ENCODE measurements at regions not wholly inside any gene's neighbourhood (a gene's known extent, or its start where the extent isn't known, plus 50 kb on each side); places are given as distances from the start of the nearest gene placed in this dataset.

DNA sequence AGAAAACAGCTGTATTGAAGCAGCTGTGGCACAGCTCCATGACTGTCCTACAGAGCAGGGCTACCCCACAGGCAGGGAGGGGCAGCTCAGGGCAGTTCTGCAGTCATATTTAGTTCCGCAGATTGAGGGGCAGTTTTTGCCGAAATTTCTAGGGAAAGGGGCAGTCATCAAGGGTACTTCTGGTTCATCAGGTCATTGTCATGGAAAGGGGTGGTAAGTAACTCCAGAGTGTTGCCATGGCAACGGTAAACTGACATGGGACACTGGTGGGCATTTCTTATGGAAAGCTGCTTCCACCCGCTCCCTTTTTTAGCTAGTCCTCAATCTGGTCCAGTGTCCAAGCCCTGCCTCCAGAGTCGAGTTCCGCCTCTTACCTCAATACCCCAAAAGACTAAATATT, 702.8 kb downstream of the LIG4 start:
- Histone ChIP-seq H3K4me1 (ENCODE audit: control insufficient read depth in 1 of 2, insufficient read depth in 2 of 2, low read length in 2 of 2) (no peaks in the 10 kb centered on the region), H3K27me3 (ENCODE audit: low read depth, low read length) (no peaks in the 10 kb centered on the region), H3K4me3 (ENCODE audit: low read depth in 1 of 2, low read length in 2 of 2) (no peak overlapping the region), H3K36me3 (ENCODE audit: control insufficient read depth in 1 of 2, insufficient read depth in 2 of 2, low read length in 2 of 2) (no peaks in the 10 kb centered on the region), H3K9me3 (ENCODE audit: control insufficient read depth in 1 of 2, low read length in 2 of 2) (no peaks in the 10 kb centered on the region), H3K27ac (ENCODE audit: low read length) (no peak overlapping the region)

DNA sequence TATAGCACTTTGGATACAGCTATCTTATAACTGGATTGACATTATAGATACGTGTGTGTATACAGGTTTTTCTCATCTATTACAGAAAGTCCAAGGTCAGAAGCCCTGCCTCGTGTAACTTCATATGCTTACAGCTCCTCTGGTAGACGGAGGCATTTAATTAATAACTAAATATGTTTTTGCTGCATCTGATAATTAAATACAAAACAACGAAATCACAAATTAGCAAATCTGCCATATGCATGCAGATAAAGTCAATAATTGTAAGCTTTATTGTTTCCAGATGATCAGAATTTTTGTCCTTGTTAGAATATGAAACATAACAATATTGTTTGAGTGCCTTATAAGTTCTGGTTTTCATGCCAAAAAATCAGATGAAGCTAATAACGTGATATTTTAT, 717.7 kb downstream of the LIG4 start:
- Histone ChIP-seq H3K9me3 (ENCODE audit: control insufficient read depth in 1 of 2, low read length in 2 of 2) (no peaks in the 10 kb centered on the region), H3K27me3 (ENCODE audit: low read depth, low read length) (no peaks in the 10 kb centered on the region), H3K4me1 (ENCODE audit: control insufficient read depth in 1 of 2, insufficient read depth in 2 of 2, low read length in 2 of 2) (no peaks in the 10 kb centered on the region), H3K27ac (ENCODE audit: low read length) (no peak overlapping the region), H3K4me3 (ENCODE audit: low read depth in 1 of 2, low read length in 2 of 2) (no peak overlapping the region), H3K36me3 (ENCODE audit: control insufficient read depth in 1 of 2, insufficient read depth in 2 of 2, low read length in 2 of 2) (no peaks in the 10 kb centered on the region)

DNA sequence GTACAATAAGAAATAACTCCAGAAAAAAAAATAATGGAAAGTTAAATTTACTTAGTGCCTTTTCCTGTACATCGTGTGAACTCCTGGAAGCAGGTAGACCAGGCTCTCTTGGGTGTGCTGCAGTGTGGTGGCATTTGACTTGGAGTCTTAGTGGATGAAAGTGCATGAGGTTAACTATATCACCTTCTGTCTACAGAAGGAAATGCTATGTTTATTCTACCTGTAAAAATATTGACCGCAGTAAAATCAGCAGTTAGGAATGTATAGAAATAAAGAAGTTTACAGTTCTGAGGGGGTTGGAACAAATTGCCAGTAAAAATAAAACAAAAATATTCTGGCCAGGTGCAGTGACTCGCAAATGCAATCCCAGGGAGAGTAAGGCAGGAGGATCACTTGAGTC, 722.1 kb downstream of the LIG4 start:
- no peaks in the 10 kb centered on the region for H3K4me1 ChIP-seq (ENCODE audit: control insufficient read depth in 1 of 2, insufficient read depth in 2 of 2, low read length in 2 of 2)
- H3K27me3 ChIP-seq (ENCODE audit: low read depth, low read length), result no peaks in the 10 kb centered on the region
- no peak overlapping the region for H3K27ac ChIP-seq (ENCODE audit: low read length)
- no peaks in the 10 kb centered on the region for H3K36me3 ChIP-seq (ENCODE audit: control insufficient read depth in 1 of 2, insufficient read depth in 2 of 2, low read length in 2 of 2)
- H3K4me3 ChIP-seq (ENCODE audit: low read depth in 1 of 2, low read length in 2 of 2), result no peak overlapping the region
- H3K9me3 ChIP-seq (ENCODE audit: control insufficient read depth in 1 of 2, low read length in 2 of 2), result peaks cover 0 to 9% of the 10 kb centered on the region in 2 donors

DNA sequence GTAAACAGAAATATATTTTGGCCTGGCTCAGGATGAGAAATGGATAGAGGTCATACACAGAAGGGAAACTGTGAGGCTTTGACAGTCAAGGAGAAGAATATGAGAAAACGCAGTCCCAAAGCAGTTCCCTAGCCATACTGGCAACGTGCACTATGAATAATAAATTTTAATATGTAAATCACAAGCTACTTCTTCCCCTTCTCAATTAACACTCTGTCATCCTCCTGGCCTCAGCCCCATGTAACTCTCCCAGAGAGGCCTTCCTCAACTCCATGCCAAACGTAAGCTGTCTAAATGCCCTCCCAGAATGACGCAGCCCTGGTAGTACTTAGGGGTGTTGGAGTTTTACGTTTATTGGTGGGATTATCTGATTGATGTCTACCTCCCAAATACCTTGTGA, 732.6 kb downstream of the LIG4 start:
- peaks cover 0 to 3% of the 10 kb centered on the region in 2 donors for H3K9me3 ChIP-seq (ENCODE audit: control insufficient read depth in 1 of 2, low read length in 2 of 2)
- H3K27me3 ChIP-seq (ENCODE audit: low read depth, low read length), result no peaks in the 10 kb centered on the region
- no peaks in the 10 kb centered on the region for H3K4me1 ChIP-seq (ENCODE audit: control insufficient read depth in 1 of 2, insufficient read depth in 2 of 2, low read length in 2 of 2)
- no peak overlapping the region for H3K27ac ChIP-seq (ENCODE audit: low read length)
- no peaks in the 10 kb centered on the region for H3K36me3 ChIP-seq (ENCODE audit: control insufficient read depth in 1 of 2, insufficient read depth in 2 of 2, low read length in 2 of 2)
- no peak overlapping the region for H3K4me3 ChIP-seq (ENCODE audit: low read depth in 1 of 2, low read length in 2 of 2)

DNA sequence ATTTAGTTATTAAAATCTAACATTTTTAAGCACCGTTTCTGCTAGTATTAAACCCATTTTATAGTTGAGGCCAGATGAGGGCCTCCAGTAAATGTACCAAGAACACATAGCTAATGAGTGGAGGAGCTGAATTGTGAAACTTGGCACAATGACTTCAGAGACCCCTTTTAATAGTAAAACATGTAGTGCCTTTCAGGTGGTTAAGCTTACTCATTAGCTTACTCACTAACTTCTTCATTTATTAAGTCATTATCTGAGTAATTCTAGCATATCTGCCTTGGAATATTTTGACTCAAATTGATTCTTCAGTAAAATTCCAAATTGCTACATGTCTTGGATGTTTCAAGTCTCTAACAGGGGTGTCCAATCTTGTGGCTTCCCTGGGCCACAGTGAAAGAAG, 735.2 kb downstream of the LIG4 start:
- Histone ChIP-seq H3K27me3 (ENCODE audit: low read depth, low read length) (no peaks in the 10 kb centered on the region), H3K27ac (ENCODE audit: low read length) (no peak overlapping the region), H3K9me3 (ENCODE audit: control insufficient read depth in 1 of 2, low read length in 2 of 2) (no peaks in the 10 kb centered on the region), H3K36me3 (ENCODE audit: control insufficient read depth in 1 of 2, insufficient read depth in 2 of 2, low read length in 2 of 2) (no peaks in the 10 kb centered on the region), H3K4me3 (ENCODE audit: low read depth in 1 of 2, low read length in 2 of 2) (no peak overlapping the region), H3K4me1 (ENCODE audit: control insufficient read depth in 1 of 2, insufficient read depth in 2 of 2, low read length in 2 of 2) (no peaks in the 10 kb centered on the region)

DNA sequence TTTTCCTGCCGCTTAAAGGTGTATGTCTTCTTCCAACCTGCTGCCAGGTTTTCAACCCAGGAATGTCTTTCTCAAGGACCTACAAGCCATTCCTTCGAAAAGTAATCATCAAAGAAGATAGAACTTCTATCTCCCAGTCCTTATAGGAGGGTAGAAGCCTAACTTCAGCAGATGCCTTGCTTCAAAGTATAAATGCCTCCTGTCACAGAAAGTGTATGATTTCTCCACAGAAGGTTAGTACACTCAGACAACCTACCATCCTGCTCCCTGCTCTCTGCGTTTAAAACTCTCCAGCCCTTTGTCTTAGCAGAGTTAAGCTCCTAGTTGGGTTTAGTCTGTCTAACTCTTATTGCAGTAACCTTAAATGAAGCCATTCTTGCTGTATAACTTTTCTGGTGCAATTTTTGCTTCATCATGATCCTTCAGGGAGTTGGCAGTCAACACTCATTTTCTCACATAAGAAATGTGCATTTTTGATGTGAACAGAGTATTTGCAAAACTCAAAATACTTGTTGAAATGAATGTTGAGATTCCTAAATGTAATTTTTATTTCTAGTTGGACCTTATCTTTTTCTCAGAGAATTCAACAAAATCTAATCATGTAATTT, 737.5 kb downstream of the LIG4 start:
- no peaks in the 10 kb centered on the region for H3K27me3 ChIP-seq (ENCODE audit: low read depth, low read length)
- H3K36me3 ChIP-seq (ENCODE audit: control insufficient read depth in 1 of 2, insufficient read depth in 2 of 2, low read length in 2 of 2), result no peaks in the 10 kb centered on the region
- no peak overlapping the region for H3K27ac ChIP-seq (ENCODE audit: low read length)
- no peaks in the 10 kb centered on the region for H3K9me3 ChIP-seq (ENCODE audit: control insufficient read depth in 1 of 2, low read length in 2 of 2)
- no peaks in the 10 kb centered on the region for H3K4me1 ChIP-seq (ENCODE audit: control insufficient read depth in 1 of 2, insufficient read depth in 2 of 2, low read length in 2 of 2)
- no peak overlapping the region for H3K4me3 ChIP-seq (ENCODE audit: low read depth in 1 of 2, low read length in 2 of 2)

DNA sequence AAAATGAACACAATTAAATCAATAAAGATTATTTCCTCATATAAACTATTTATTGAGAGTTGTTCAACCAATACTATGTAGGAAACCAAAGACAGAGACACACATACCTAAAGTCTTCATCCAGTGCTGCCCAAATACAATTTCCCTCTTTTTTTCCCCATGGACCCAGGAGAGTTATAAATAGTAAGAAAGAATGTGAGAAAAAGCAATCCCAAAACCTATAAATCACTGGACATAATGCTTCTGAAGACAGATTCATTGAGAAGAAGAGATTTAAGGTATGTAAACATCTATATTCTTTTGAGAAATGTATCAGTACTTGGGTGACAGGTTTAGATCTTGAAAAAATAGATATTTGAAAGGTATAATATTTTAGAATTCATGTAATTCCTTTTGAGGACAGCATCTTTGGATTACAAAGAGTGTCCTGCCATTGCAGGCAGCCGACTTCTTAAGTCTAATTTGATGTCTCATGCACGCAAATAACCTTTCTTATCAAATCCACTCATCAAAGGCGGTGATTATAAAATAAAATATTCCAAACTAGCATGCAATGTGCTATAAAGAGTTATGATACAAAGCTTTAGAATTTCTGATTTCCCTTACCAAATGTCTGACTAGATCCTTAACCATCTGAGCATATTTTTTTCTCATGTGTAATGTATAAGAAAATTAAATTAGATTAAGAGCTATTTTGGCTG, 739.4 kb downstream of the LIG4 start:
- Histone ChIP-seq H3K4me1 (ENCODE audit: control insufficient read depth in 1 of 2, insufficient read depth in 2 of 2, low read length in 2 of 2) (no peaks in the 10 kb centered on the region), H3K9me3 (ENCODE audit: control insufficient read depth in 1 of 2, low read length in 2 of 2) (no peaks in the 10 kb centered on the region), H3K27ac (ENCODE audit: low read length) (no peak overlapping the region), H3K27me3 (ENCODE audit: low read depth, low read length) (no peaks in the 10 kb centered on the region), H3K4me3 (ENCODE audit: low read depth in 1 of 2, low read length in 2 of 2) (no peak overlapping the region), H3K36me3 (ENCODE audit: control insufficient read depth in 1 of 2, insufficient read depth in 2 of 2, low read length in 2 of 2) (no peaks in the 10 kb centered on the region)

DNA sequence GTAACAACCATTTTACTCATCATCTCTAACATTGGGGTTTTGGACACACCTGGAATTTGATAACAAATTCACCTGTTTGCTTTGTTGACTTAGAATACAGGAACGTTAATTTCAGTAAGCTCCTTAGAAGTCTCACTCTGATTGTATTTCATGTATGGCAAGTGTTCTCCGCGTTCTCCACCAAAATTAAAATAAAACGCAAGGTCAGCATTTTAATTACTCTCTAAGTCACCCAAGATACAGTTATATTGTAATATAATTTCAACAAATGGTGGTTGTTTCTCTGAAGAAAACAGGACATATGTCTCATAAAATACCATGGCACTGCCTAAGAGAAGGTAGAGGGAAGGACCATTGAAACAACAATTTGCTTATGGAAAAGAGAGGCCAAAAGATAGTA, 742.1 kb downstream of the LIG4 start:
- Histone ChIP-seq H3K9me3 (ENCODE audit: control insufficient read depth in 1 of 2, low read length in 2 of 2) (no peaks in the 10 kb centered on the region), H3K27ac (ENCODE audit: low read length) (no peak overlapping the region), H3K4me1 (ENCODE audit: control insufficient read depth in 1 of 2, insufficient read depth in 2 of 2, low read length in 2 of 2) (no peaks in the 10 kb centered on the region), H3K36me3 (ENCODE audit: control insufficient read depth in 1 of 2, insufficient read depth in 2 of 2, low read length in 2 of 2) (no peaks in the 10 kb centered on the region), H3K27me3 (ENCODE audit: low read depth, low read length) (no peaks in the 10 kb centered on the region), H3K4me3 (ENCODE audit: low read depth in 1 of 2, low read length in 2 of 2) (no peak overlapping the region)

DNA sequence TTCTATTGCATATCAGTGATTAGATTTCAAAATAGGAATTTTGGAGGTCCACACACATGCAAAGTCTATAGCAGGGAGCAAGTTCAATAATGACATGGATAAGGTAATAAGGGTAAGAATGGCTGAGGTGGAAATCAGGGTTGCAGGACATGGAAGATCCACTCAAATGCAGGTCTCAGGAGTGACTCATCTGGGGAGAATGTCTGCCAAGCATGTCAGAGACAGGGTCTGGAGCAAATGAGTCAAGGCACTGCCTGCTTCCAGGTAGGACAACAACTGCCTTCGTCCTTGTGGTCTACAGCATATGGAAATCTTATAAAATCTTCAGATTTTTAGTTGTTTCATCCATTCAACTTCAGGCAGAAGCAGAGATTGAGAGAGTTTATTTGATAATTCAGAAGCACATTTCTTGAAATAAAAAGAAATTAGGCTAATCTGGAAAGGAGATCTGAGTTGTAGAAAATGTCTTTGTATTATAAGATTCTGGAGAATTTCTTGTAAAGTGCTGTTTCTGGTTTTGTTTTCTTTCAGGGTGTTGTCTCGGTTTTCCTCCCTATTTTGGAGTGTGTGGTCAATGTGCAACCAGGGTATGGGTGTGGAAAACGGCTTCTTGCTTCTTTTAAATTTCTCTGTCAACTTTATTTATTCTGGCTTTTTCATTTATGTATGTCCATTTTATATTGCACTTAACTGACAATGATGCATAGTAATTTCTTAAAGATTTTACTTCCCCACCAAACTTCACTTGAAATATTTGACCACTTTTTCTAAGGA, 748.8 kb downstream of the LIG4 start:
- H3K27me3 ChIP-seq (ENCODE audit: low read depth, low read length), result no peaks in the 10 kb centered on the region
- no peaks in the 10 kb centered on the region for H3K36me3 ChIP-seq (ENCODE audit: control insufficient read depth in 1 of 2, insufficient read depth in 2 of 2, low read length in 2 of 2)
- no peaks in the 10 kb centered on the region for H3K4me1 ChIP-seq (ENCODE audit: control insufficient read depth in 1 of 2, insufficient read depth in 2 of 2, low read length in 2 of 2)
- H3K9me3 ChIP-seq (ENCODE audit: control insufficient read depth in 1 of 2, low read length in 2 of 2), result no peaks in the 10 kb centered on the region
- no peak overlapping the region for H3K4me3 ChIP-seq (ENCODE audit: low read depth in 1 of 2, low read length in 2 of 2)
- H3K27ac ChIP-seq (ENCODE audit: low read length), result no peak overlapping the region

DNA sequence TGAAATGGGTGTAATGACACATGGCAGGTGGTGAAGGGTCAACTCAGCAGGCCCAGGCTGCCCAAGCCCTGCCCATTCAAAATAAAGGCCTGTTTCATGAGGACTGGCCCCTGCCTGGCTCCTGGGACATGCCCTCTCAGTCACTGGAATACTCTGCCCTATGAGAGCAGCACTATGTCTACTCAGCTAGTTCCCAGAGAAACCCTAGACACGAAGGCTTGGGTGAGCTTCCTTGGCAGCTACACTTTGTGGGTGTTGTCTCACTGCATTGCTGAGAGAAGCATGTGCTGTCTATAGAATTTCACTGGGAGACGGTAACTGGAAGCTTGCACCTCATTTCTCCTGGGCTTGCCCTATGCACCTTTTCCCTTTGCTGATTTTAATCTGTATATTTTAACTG, 752.8 kb downstream of the LIG4 start:
- H3K4me1 ChIP-seq (ENCODE audit: control insufficient read depth in 1 of 2, insufficient read depth in 2 of 2, low read length in 2 of 2), result no peaks in the 10 kb centered on the region
- no peaks in the 10 kb centered on the region for H3K36me3 ChIP-seq (ENCODE audit: control insufficient read depth in 1 of 2, insufficient read depth in 2 of 2, low read length in 2 of 2)
- H3K27me3 ChIP-seq (ENCODE audit: low read depth, low read length), result no peaks in the 10 kb centered on the region
- H3K27ac ChIP-seq (ENCODE audit: low read length), result no peak overlapping the region
- no peak overlapping the region for H3K4me3 ChIP-seq (ENCODE audit: low read depth in 1 of 2, low read length in 2 of 2)
- no peaks in the 10 kb centered on the region for H3K9me3 ChIP-seq (ENCODE audit: control insufficient read depth in 1 of 2, low read length in 2 of 2)

DNA sequence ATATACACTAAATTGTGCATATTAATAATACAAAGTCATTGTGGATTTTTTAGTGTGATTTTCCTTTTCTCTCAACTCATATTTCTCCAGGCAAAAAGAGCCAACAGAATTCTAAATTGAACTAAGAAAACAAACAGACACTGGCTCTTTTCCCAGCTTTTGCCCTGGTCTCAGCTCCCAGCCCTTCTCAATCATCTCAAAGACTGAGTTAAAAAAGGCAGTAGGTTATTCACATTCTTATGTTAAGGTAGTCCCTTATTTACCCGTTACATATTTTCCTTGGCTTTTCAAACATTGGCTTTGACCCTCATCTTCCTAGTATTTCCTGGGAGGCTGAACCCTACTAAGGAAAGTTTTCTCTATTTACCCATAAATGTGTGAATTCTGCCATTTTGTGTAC, 753.6 kb downstream of the LIG4 start:
- H3K9me3 ChIP-seq (ENCODE audit: control insufficient read depth in 1 of 2, low read length in 2 of 2), result no peaks in the 10 kb centered on the region
- no peaks in the 10 kb centered on the region for H3K36me3 ChIP-seq (ENCODE audit: control insufficient read depth in 1 of 2, insufficient read depth in 2 of 2, low read length in 2 of 2)
- no peaks in the 10 kb centered on the region for H3K27me3 ChIP-seq (ENCODE audit: low read depth, low read length)
- no peaks in the 10 kb centered on the region for H3K4me1 ChIP-seq (ENCODE audit: control insufficient read depth in 1 of 2, insufficient read depth in 2 of 2, low read length in 2 of 2)
- H3K4me3 ChIP-seq (ENCODE audit: low read depth in 1 of 2, low read length in 2 of 2), result no peak overlapping the region
- no peak overlapping the region for H3K27ac ChIP-seq (ENCODE audit: low read length)
